Loucy (cell line): ENCODE measurements at regions not wholly inside any gene's neighbourhood (a gene's known extent, or its start where the extent isn't known, plus 50 kb on each side); places are given as distances from the start of the nearest gene placed in this dataset.

Experiments used
- H2AFZ ChIP-seq: fragments of 200-600 bp; sonication (generic); 2 replicates; pipeline ENCODE4 v1.6.0; 2016; ENCODE audit warnings: antibody characterized with exemption, mild to moderate bottlenecking, low read length, moderate library complexity
- H3F3A ChIP-seq: fragments of 200-600 bp; 2 replicates; pipeline ENCODE4 v1.6.0; 2016; ENCODE audit warnings: antibody characterized with exemption, low read depth, mild to moderate bottlenecking
- H3K27me3 ChIP-seq: fragments of 200-600 bp; sonication (generic); 2 replicates; pipeline ENCODE4 v1.6.1; 2014; ENCODE audit warnings: low read length, mild to moderate bottlenecking; ENCODE audit not compliant: insufficient read depth, poor library complexity, severe bottlenecking
- H3K36me3 ChIP-seq: fragments of 200-600 bp; sonication (generic); 2 replicates; pipeline ENCODE4 v1.6.1; 2016; ENCODE audit warnings: low read length; ENCODE audit not compliant: insufficient read depth
- H3K4me1 ChIP-seq: fragments of 200-600 bp; sonication (generic); 2 replicates; pipeline ENCODE4 v1.5.1; 2014; ENCODE audit warnings: low read length, mild to moderate bottlenecking; ENCODE audit not compliant: insufficient read depth, poor library complexity, severe bottlenecking
- H3K4me2 ChIP-seq: fragments of 200-600 bp; sonication (generic); 2 replicates; pipeline ENCODE4 v1.6.0; 2014; ENCODE audit warnings: antibody characterized with exemption, low read length, low read depth, mild to moderate bottlenecking; ENCODE audit not compliant: poor library complexity, severe bottlenecking
- H3K4me3 ChIP-seq: fragments of 200-600 bp; sonication (generic); 2 replicates; pipeline ENCODE4 v1.5.1; 2014; ENCODE audit warnings: low read length, mild to moderate bottlenecking, mixed read lengths; ENCODE audit not compliant: poor library complexity, severe bottlenecking
- H3K79me2 ChIP-seq: fragments of 200-600 bp; sonication (generic); 2 replicates; pipeline ENCODE4 v1.6.1; 2014; ENCODE audit warnings: low read length; ENCODE audit not compliant: insufficient read depth
- H3K9ac ChIP-seq: fragments of 200-600 bp; sonication (generic); 2 replicates; pipeline ENCODE4 v1.6.0; 2014; ENCODE audit warnings: mild to moderate bottlenecking, low read depth, low read length, moderate library complexity; ENCODE audit not compliant: poor library complexity, severe bottlenecking
- H3K9me2 ChIP-seq: fragments of 200-600 bp; sonication (generic); replicated peaks from 2 replicates; pipeline ENCODE4 v1.6.1; 2016; ENCODE audit warnings: low read depth, low read length, mixed read lengths
- H3K9me3 ChIP-seq: fragments of 200-600 bp; sonication (generic); 2 replicates; pipeline ENCODE4 v1.6.1; 2014; ENCODE audit warnings: mild to moderate bottlenecking, antibody characterized with exemption, low read length, low read depth; ENCODE audit not compliant: insufficient read depth
- H4K20me1 ChIP-seq: fragments of 200-600 bp; sonication (generic); 2 replicates; pipeline ENCODE4 v1.6.0; 2014; ENCODE audit warnings: antibody characterized with exemption, low read length, mild to moderate bottlenecking; ENCODE audit not compliant: insufficient read depth, poor library complexity, severe bottlenecking
- EZH2phosphoT487 ChIP-seq: fragments of 200-600 bp; IDR thresholded peaks from 2 replicates; pipeline ENCODE4 v1.6.1; 2018; ENCODE audit warnings: antibody characterized with exemption, mild to moderate bottlenecking, moderate library complexity, borderline replicate concordance
- TF ChIP-seq, protein P1 (sequence below): fragments of 200-600 bp; sonication (generic); conservative IDR thresholded peaks from 2 replicates; pipeline ENCODE4 v1.5.1; 2014; ENCODE audit warnings: mild to moderate bottlenecking, antibody characterized with exemption, low read length

DNA sequence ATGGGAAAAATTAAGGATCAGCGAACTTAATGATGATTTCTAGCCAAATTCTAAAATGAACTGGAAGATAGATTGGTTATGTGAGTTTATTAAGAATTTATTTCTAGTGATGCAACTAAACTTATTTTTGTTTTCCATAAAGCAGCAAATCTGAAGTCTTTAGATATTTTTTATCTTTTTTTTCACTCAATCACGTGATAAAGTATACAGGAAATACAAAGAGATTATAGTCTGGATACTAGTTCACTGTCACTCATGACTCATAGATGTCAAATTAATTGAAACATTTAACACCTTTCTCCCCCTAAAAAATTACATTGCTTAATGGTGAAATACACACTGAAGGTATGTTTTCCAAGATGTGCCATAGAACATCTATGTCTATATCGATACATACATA lies 416.9 kb downstream of the TUSC7 start:
- Histone ChIP-seq H3K36me3 (no peaks in the 10 kb centered on the region), H3K9me2 (no peaks in the 10 kb centered on the region), H3K4me1 (no peaks in the 10 kb centered on the region), H3K79me2 (no peaks in the 10 kb centered on the region), H3F3A (no peaks in the 10 kb centered on the region), H3K27me3 (no peaks in the 10 kb centered on the region), H3K4me3 (no peak overlapping the region), H3K9me3 (no peaks in the 10 kb centered on the region), H2AFZ (no peak overlapping the region), H3K9ac (no peak overlapping the region), H3K4me2 (no peak overlapping the region), H4K20me1 (no peaks in the 10 kb centered on the region)
- TF ChIP-seq EZH2phosphoT487 = no peak
- TF ChIP-seq, protein P1, sequence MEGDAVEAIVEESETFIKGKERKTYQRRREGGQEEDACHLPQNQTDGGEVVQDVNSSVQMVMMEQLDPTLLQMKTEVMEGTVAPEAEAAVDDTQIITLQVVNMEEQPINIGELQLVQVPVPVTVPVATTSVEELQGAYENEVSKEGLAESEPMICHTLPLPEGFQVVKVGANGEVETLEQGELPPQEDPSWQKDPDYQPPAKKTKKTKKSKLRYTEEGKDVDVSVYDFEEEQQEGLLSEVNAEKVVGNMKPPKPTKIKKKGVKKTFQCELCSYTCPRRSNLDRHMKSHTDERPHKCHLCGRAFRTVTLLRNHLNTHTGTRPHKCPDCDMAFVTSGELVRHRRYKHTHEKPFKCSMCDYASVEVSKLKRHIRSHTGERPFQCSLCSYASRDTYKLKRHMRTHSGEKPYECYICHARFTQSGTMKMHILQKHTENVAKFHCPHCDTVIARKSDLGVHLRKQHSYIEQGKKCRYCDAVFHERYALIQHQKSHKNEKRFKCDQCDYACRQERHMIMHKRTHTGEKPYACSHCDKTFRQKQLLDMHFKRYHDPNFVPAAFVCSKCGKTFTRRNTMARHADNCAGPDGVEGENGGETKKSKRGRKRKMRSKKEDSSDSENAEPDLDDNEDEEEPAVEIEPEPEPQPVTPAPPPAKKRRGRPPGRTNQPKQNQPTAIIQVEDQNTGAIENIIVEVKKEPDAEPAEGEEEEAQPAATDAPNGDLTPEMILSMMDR = no peak

GRCh38 chr3:117126946-117127546 lies 417.5 kb downstream of the TUSC7 start:
- H3K36me3 ChIP-seq = no peaks in the 10 kb centered on the region
- H3K4me2 ChIP-seq = no peak overlapping the region
- no peaks in the 10 kb centered on the region for H4K20me1 ChIP-seq
- TF ChIP-seq, protein P1 = no peak
- no peak for TF ChIP-seq EZH2phosphoT487
- H2AFZ ChIP-seq = no peak overlapping the region
- no peaks in the 10 kb centered on the region for H3K4me1 ChIP-seq
- H3K27me3 ChIP-seq = no peaks in the 10 kb centered on the region
- no peak overlapping the region for H3K9ac ChIP-seq
- H3K9me3 ChIP-seq = no peaks in the 10 kb centered on the region
- H3F3A ChIP-seq = no peaks in the 10 kb centered on the region
- H3K4me3 ChIP-seq = no peak overlapping the region
- H3K9me2 ChIP-seq = no peaks in the 10 kb centered on the region
- H3K79me2 ChIP-seq = no peaks in the 10 kb centered on the region

DNA sequence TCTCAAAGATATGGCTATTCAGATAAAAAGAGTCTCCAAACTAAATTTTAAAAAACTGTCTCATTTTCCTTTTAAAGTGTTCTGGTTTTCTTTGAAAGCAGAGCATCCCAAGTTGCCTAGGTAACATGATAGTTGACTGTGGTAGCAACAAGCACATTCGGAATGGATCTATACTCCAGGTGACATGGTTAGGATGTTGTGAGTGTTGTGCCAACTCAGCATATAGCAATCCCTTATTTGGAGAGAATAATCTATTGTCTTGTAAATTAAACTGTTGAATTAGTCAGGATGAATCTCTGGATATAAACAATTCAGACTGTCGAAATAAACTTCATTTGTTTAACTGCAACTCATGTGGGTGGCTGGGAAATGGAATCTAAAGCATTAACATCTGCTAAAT lies 418.6 kb downstream of the TUSC7 start:
- Histone ChIP-seq H3K27me3 (no peaks in the 10 kb centered on the region), H3K36me3 (no peaks in the 10 kb centered on the region), H2AFZ (no peak overlapping the region), H3K79me2 (no peaks in the 10 kb centered on the region), H3K4me3 (no peak overlapping the region), H3K9ac (no peak overlapping the region), H3K4me1 (no peaks in the 10 kb centered on the region), H3K4me2 (no peak overlapping the region), H3K9me2 (no peaks in the 10 kb centered on the region), H4K20me1 (no peaks in the 10 kb centered on the region), H3F3A (no peaks in the 10 kb centered on the region), H3K9me3 (no peaks in the 10 kb centered on the region)
- TF ChIP-seq, protein P1 = no peak
- TF ChIP-seq EZH2phosphoT487 = no peak
